Endothelial cell of umbilical vein (primary cell): ENCODE measurements at regions not wholly inside any gene's neighbourhood (a gene's known extent, or its start where the extent isn't known, plus 50 kb on each side); places are given as distances from the start of the nearest gene placed in this dataset.

Experiments used
- BruUV-seq: library from RNA; stranded (reverse); fragments of 400-500 nt; replicated peaks from 2 replicates; lab custom pipeline; 2021; lab: Mats Ljungman, UMichigan
- CTCF ChIA-PET: fragments of 300-600, 350-600 bp; sonication (Branson Sonifier 250); formaldehyde crosslinking; loops from one replicate; lab custom pipeline; 2021; ENCODE audit warnings: antibody characterized with exemption, inconsistent platforms; lab: Charles Lee
- POLR2A ChIA-PET: fragments of 300-600, 350-600 bp; sonication (Branson Sonifier 250); formaldehyde crosslinking; loops from one replicate; lab custom pipeline; 2021; ENCODE audit warnings: antibody characterized with exemption, inconsistent platforms; lab: Charles Lee
- DNase-seq: peaks from one replicate; pipeline ENCODE4 v3.0.0-alpha.2; 2011; ENCODE audit warnings: low read depth, low spot score
- FAIRE-seq: peaks from 2 replicates; lab custom pipeline; 2011; peaks lifted over from hg19 to GRCh38; lab: Jason Lieb, UNC
- H2AFZ ChIP-seq: 2 replicates; pipeline ENCODE4 v1.6.0; 2012; ENCODE audit warnings: low read depth, low read length, control low read depth, inconsistent platforms
- H3K27ac ChIP-seq: 2 replicates; pipeline ENCODE4 v1.5.1; 2011; ENCODE audit warnings: low read depth, mild to moderate bottlenecking, control low read depth, low read length, moderate library complexity; ENCODE audit not compliant: insufficient read depth
- H3K27me3 ChIP-seq, 2 experiments: 2 replicates each; pipeline versions ENCODE4 v1.6.0 to v1.6.1; 2011; ENCODE audit warnings: low read length in 2 of 2, mixed read lengths in 1 of 2; ENCODE audit not compliant: control insufficient read depth in 2 of 2, insufficient read depth in 2 of 2
- H3K36me3 ChIP-seq, 2 experiments: 2 replicates in 1 of 2; 3 replicates in 1 of 2; pipeline ENCODE4 v1.5.1; 2011; ENCODE audit warnings: low read length in 2 of 2, mild to moderate bottlenecking in 1 of 2, moderate library complexity in 1 of 2; ENCODE audit not compliant: control insufficient read depth in 2 of 2, insufficient read depth in 2 of 2; ENCODE audit errors: extremely low read depth in 1 of 2
- H3K4me1 ChIP-seq: 3 replicates; pipeline ENCODE4 v1.5.1; 2011; ENCODE audit warnings: mild to moderate bottlenecking, low read length; ENCODE audit not compliant: control insufficient read depth, insufficient read depth; ENCODE audit errors: extremely low read depth
- H3K4me2 ChIP-seq: 2 replicates; pipeline ENCODE4 v1.6.1; 2011; ENCODE audit warnings: low read length, control low read depth, mixed read lengths; ENCODE audit not compliant: insufficient read depth
- H3K4me3 ChIP-seq, 3 experiments: fragments of 200-600 bp in 1 of 3; sonication (generic), shearing (Covaris generic) in 1 of 3; replicated peaks in 1 of 3; 2 replicates each; pipeline ENCODE4 v1.5.1; 2011 to 2016; ENCODE audit warnings: control low read depth in 3 of 3, low read length in 3 of 3, mild to moderate bottlenecking in 2 of 3, inconsistent platforms in 1 of 3, low read depth in 1 of 3, moderate library complexity in 1 of 3; ENCODE audit not compliant: insufficient read depth in 1 of 3
- H3K79me2 ChIP-seq: 2 replicates; pipeline ENCODE4 v1.6.0; 2012; ENCODE audit warnings: low read length, inconsistent platforms; ENCODE audit not compliant: control insufficient read depth, insufficient read depth
- H3K9ac ChIP-seq: replicated peaks from 2 replicates; pipeline ENCODE3; 2011; ENCODE audit warnings: low read length, control low read depth; ENCODE audit not compliant: insufficient read depth; ENCODE audit errors: extremely low read depth
- H3K9me1 ChIP-seq: replicated peaks from 3 replicates; pipeline ENCODE4 v1.6.0; 2011; ENCODE audit warnings: mild to moderate bottlenecking, low read length; ENCODE audit not compliant: control insufficient read depth, insufficient read depth; ENCODE audit errors: extremely low read depth
- H3K9me3 ChIP-seq: replicated peaks from 2 replicates; pipeline ENCODE4 v1.5.1; 2012; ENCODE audit warnings: low read length, inconsistent platforms; ENCODE audit not compliant: control insufficient read depth, insufficient read depth
- H4K20me1 ChIP-seq: replicated peaks from 2 replicates; pipeline ENCODE3; 2011; ENCODE audit warnings: mild to moderate bottlenecking, low read length; ENCODE audit not compliant: control insufficient read depth, insufficient read depth; ENCODE audit errors: extremely low read depth
- CTCF ChIP-seq, 2 donors: IDR thresholded peaks; 1 replicate in 1 of 2; 2 replicates in 1 of 2; pipeline ENCODE4 v1.5.1; 2011; ENCODE audit warnings: low read length in 2 of 2, mild to moderate bottlenecking in 2 of 2, moderate library complexity in 2 of 2, control low read depth in 1 of 2, inconsistent platforms in 1 of 2, low read depth in 1 of 2; ENCODE audit not compliant: insufficient read depth in 1 of 2; ENCODE audit errors: extremely low read depth in 1 of 2
- EZH2 ChIP-seq: IDR thresholded peaks from 2 replicates; pipeline ENCODE4 v1.6.1; 2012; ENCODE audit warnings: borderline replicate concordance, low read depth, mild to moderate bottlenecking, moderate library complexity, low read length, inconsistent platforms; ENCODE audit not compliant: severe bottlenecking
- FOS ChIP-seq: IDR thresholded peaks from 2 replicates; pipeline ENCODE4 v1.6.1; 2011; ENCODE audit warnings: mild to moderate bottlenecking, low read length, moderate library complexity, borderline replicate concordance; ENCODE audit not compliant: insufficient read depth
- GATA2 ChIP-seq: IDR thresholded peaks from 2 replicates; pipeline ENCODE4 v1.7.0; 2011; ENCODE audit warnings: low read depth, mild to moderate bottlenecking, moderate library complexity, mixed read lengths, low read length; ENCODE audit not compliant: insufficient read length, insufficient read depth
- JUN ChIP-seq: IDR thresholded peaks from 2 replicates; pipeline ENCODE4 v1.6.1; 2011; ENCODE audit warnings: borderline replicate concordance, low read depth; ENCODE audit not compliant: insufficient read length, insufficient read depth
- MYC ChIP-seq: IDR thresholded peaks from one replicate; pipeline ENCODE4 v1.6.1; 2011; ENCODE audit warnings: mild to moderate bottlenecking, low read depth, low read length
- POLR2A ChIP-seq: IDR thresholded peaks from 2 replicates; pipeline ENCODE4 v1.6.1; 2012; ENCODE audit warnings: low read depth, mild to moderate bottlenecking, control low read depth, low read length
- POLR2AphosphoS5 ChIP-seq: IDR thresholded peaks from 2 replicates; pipeline ENCODE4 v1.6.1; 2012; ENCODE audit warnings: low read depth, mild to moderate bottlenecking, control low read depth, low read length, moderate library complexity; ENCODE audit not compliant: insufficient read depth
- dilution Hi-C: fragments of 300-500 bp; cut with MboI; formaldehyde crosslinking; loops from one replicate; pipeline ENCODE4 v1.15.0; 2019; ENCODE audit warnings: low sequenced_read_pairs; ENCODE audit not compliant: extremely low pct_ligation_motif_present
- intact Hi-C: fragments of 100-400 bp; cut with micrococcal nuclease; formaldehyde crosslinking; loops from one replicate; pipeline ENCODE4 v1.10.0; 2022
- TF ChIP-seq, protein P1 (sequence below): IDR thresholded peaks from 2 replicates; pipeline ENCODE4 v1.6.1; 2011; ENCODE audit not compliant: insufficient read depth, insufficient read length

DNA sequence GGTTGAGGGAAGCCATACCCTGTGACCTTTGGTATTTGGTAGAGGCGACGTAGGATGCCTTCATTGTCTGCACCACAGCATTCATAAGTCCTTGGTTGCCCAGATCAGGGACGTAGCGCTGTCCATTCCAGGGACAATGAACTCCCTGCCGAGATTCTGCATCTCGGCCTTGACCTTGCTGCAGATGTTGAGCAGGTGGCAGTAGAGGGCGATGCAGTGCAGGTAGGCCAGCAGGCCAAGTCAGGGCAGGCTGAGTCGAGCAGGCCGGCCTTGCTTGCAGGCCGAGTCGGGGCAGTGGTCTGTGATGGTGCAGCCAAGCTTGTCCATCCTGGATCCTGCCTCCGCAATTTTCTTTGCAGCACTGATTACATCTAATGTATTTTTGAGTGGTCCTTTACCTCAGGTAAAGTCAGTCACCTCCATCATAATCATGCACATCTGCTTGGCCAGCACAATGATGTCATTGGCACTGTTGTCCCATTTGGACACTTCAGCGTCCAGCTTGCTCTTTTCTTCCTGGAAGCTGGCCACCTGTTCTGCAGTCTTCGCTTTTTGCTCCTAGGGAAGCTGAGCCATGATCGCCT is 93.4 kb upstream of the CCDC112 start:
- intact Hi-C loops = no loop called here
- dilution Hi-C loops = no loop called here
- Histone ChIP-seq H3K27me3 (no peaks in the 10 kb centered on the region), H3K27ac (no peak overlapping the region), H3K36me3 (no peaks in the 10 kb centered on the region), H2AFZ (no peak overlapping the region), H3K4me1 (no peaks in the 10 kb centered on the region), H3K9me3 (no peaks in the 10 kb centered on the region), H4K20me1 (no peaks in the 10 kb centered on the region), H3K79me2 (no peaks in the 10 kb centered on the region), H3K4me3 (no peak overlapping the region), H3K4me2 (no peak overlapping the region), H3K9me1 (no peaks in the 10 kb centered on the region), H3K9ac (no peak overlapping the region)
- no peak for TF ChIP-seq CTCF (IDR thresholded peaks at IDR 0.05; ENCODE audit: extremely low read depth in 1 of 2, insufficient read depth in 1 of 2, low read depth in 1 of 2, low read length in 2 of 2)
- TF ChIP-seq JUN = no peak
- no peak for TF ChIP-seq POLR2A
- no peak for TF ChIP-seq POLR2AphosphoS5
- TF ChIP-seq GATA2 = no peak
- no peak for TF ChIP-seq MYC
- no peak for TF ChIP-seq EZH2
- TF ChIP-seq, protein P1, sequence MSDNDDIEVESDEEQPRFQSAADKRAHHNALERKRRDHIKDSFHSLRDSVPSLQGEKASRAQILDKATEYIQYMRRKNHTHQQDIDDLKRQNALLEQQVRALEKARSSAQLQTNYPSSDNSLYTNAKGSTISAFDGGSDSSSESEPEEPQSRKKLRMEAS = no peak
- no peak for TF ChIP-seq FOS
- no peak for FAIRE-seq
- ChIA-PET POLR2A (no interaction called here), CTCF (no interaction called here)
- BruUV-seq = no TSS peak
- no peak for DNase-seq
